Tibial artery (tissue), 4 donors: ENCODE measurements at regions not wholly inside any gene's neighbourhood (a gene's known extent, or its start where the extent isn't known, plus 50 kb on each side); places are given as distances from the start of the nearest gene placed in this dataset.

Experiments
- DNase-seq, 2 donors: peaks; one replicate each; pipeline ENCODE4 v3.0.0-alpha.2; 2019
- H3K27ac ChIP-seq, 2 donors: fragments of 200-600 bp; sonication (generic) in 1 of 2; 1 replicate in 1 of 2; 2 replicates in 1 of 2; pipeline ENCODE4 v1.5.1; 2018 to 2019; ENCODE audit warnings: mild to moderate bottlenecking in 1 of 2
- H3K27me3 ChIP-seq, 2 donors: fragments of 200-600 bp; sonication (generic) in 1 of 2; one replicate each; pipeline versions ENCODE4 v1.5.1 to v1.6.0; 2016 to 2019
- H3K36me3 ChIP-seq, 3 donors: fragments of 200-600 bp; sonication (generic) in 2 of 3; one replicate each; pipeline ENCODE4 v1.5.1; 2016 to 2019; ENCODE audit warnings: mild to moderate bottlenecking in 2 of 3
- H3K4me1 ChIP-seq, 4 donors: fragments of 200-600 bp; sonication (generic) in 2 of 4; 1 replicate in 3 of 4; 2 replicates in 1 of 4; pipeline ENCODE4 v1.5.1; 2016 to 2019
- H3K4me3 ChIP-seq, 2 donors: fragments of 200-600 bp; sonication (generic) in 1 of 2; 1 replicate in 1 of 2; 2 replicates in 1 of 2; pipeline ENCODE4 v1.5.1; 2018 to 2019; ENCODE audit warnings: mild to moderate bottlenecking in 2 of 2
- H3K9me3 ChIP-seq, 3 donors: fragments of 200-600 bp; sonication (generic) in 1 of 3; one replicate each; pipeline ENCODE4 v1.5.1; 2016 to 2019
- CTCF ChIP-seq, 2 experiments: fragments of 200-600 bp in 1 of 2; fragments of 450-650 bp in 1 of 2; IDR thresholded peaks; one replicate each; pipeline ENCODE4 v1.5.1; 2017 to 2019; ENCODE audit warnings: antibody characterized with exemption in 2 of 2, mild to moderate bottlenecking in 1 of 2, moderate library complexity in 1 of 2
- intact Hi-C: fragments of 100-400 bp; cut with DNase I; formaldehyde crosslinking; loops from one replicate; pipeline ENCODE4 v1.15.0; 2023; ENCODE audit warnings: low total_unique reads

- TF ChIP-seq CTCF (IDR thresholded peaks at IDR 0.05) = no peak
- Histone ChIP-seq H3K9me3 (no peaks in the 10 kb centered on the region), H3K36me3 (no peaks in the 10 kb centered on the region), H3K27ac (no peak overlapping the region), H3K4me1 (no peaks in the 10 kb centered on the region), H3K27me3 (peaks cover 0 to 9% of the 10 kb centered on the region in 2 donors), H3K4me3 (peak overlapping the region; percentile 36 to 45)
- DNase-seq = no peak
- intact Hi-C loops = no loop called here
Measured at GRCh38 chrY:12421788-12422124, 279.3 kb upstream of the USP9Y start.

DNA sequence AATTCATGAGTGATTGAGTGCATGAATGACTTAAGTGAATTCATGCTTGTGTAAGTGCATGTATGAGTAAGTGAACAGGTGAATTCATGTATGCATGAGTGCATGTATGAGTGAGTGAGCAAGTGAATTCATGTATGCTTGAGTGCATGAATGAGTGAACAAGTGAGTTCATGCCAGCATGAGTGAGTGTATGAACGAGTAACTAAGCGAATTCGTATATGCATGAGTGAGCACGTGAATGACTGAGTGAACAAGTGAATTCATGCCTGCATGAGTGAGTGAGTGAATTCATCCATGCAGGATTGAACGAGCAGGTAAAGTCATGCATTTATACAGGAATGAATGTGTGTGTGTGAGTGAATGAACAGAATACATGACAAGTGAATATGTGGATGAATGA is 278.5 kb upstream of the USP9Y start:
- Histone ChIP-seq H3K36me3 (no peaks in the 10 kb centered on the region), H3K4me1 (no peaks in the 10 kb centered on the region), H3K27ac (no peak overlapping the region), H3K27me3 (peaks cover 0 to 9% of the 10 kb centered on the region in 2 donors), H3K9me3 (no peaks in the 10 kb centered on the region), H3K4me3 (no peak overlapping the region)
- no peak for DNase-seq
- intact Hi-C loops = no loop called here
- no peak for TF ChIP-seq CTCF (IDR thresholded peaks at IDR 0.05)

- H3K36me3 ChIP-seq = no peaks in the 10 kb centered on the region
- H3K4me3 ChIP-seq = no peak overlapping the region
- peaks cover 0 to 9% of the 10 kb centered on the region in 2 donors for H3K27me3 ChIP-seq
- DNase-seq = no peak
- no peaks in the 10 kb centered on the region for H3K4me1 ChIP-seq
- intact Hi-C loops = no loop called here
- TF ChIP-seq CTCF (IDR thresholded peaks at IDR 0.05) = no peak
- no peaks in the 10 kb centered on the region for H3K9me3 ChIP-seq
- no peak overlapping the region for H3K27ac ChIP-seq
Measured at GRCh38 chrY:12423416-12424252, 277.4 kb upstream of the USP9Y start.

DNA sequence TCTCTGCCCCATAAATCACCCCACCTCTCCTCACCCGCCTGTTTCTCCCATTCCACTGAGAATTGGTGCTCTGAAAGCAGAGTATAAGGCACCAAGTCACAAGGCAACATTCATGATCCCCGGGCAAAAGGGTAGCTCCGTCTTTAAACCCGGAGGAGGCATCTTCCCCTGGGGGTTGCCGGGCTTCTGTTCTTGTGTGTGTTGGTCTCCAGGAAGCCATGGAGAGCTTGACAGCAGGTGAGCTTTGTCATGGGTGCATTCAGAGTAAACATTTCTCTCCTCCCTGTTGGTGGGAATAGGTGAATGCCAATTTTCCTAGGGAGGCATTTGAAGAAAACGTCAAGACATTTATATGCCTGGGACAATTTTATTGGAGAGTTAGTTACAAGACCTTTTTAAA is 275.5 kb upstream of the USP9Y start:
- no peak overlapping the region for H3K4me3 ChIP-seq
- H3K9me3 ChIP-seq = no peaks in the 10 kb centered on the region
- intact Hi-C loops = no loop called here
- TF ChIP-seq CTCF (IDR thresholded peaks at IDR 0.05) = no peak
- no peak for DNase-seq
- H3K4me1 ChIP-seq = no peaks in the 10 kb centered on the region
- H3K36me3 ChIP-seq = no peaks in the 10 kb centered on the region
- no peak overlapping the region for H3K27ac ChIP-seq
- H3K27me3 ChIP-seq = peaks cover 0 to 9% of the 10 kb centered on the region in 2 donors

- Histone ChIP-seq H3K4me3 (no peak overlapping the region), H3K4me1 (no peaks in the 10 kb centered on the region), H3K9me3 (no peaks in the 10 kb centered on the region), H3K27me3 (no peaks in the 10 kb centered on the region), H3K36me3 (no peaks in the 10 kb centered on the region), H3K27ac (no peak overlapping the region)
- TF ChIP-seq CTCF (IDR thresholded peaks at IDR 0.05) = no peak
- intact Hi-C loops = no loop called here
- DNase-seq = no peak
Measured at GRCh38 chrY:12427361-12427760, 273.7 kb upstream of the USP9Y start.
